Left colon (tissue), 2 donors: ENCODE measurements at regions not wholly inside any gene's neighbourhood (a gene's known extent, or its start where the extent isn't known, plus 50 kb on each side); places are given as distances from the start of the nearest gene placed in this dataset.
"Not testable (repeated sequence)": the region's sequence is repeated elsewhere in the genome, so short reads cannot be mapped to it uniquely, and the experiment has no call there.

Experiments used
- ATAC-seq: fragments of 200-7000 bp; cut with Tn5 transposase; one replicate; pipeline ENCODE4 v1.9.1; 2020; ENCODE audit warnings: mild to moderate bottlenecking, moderate library complexity
- DNase-seq, 2 donors: peaks; one replicate each; pipeline ENCODE4 v3.0.0-alpha.2; 2020
- intact Hi-C, 2 donors: fragments of 100-400 bp; cut with DNase I in 1 of 2; cut with micrococcal nuclease in 1 of 2; formaldehyde crosslinking; loops; one replicate each; pipeline versions ENCODE4 v1.11.2 to v1.14.0; 2022; cut with DNase I, micrococcal nuclease
- donor health status: DM: no; HTN: no; CAD: no.
- donor health status: DM: yes; HTN: yes; CAD: no.

GRCh38 chr2:11877764-11878163, 131.3 kb downstream of the LPIN1 start:
- ATAC-seq (no peak), DNase-seq (no peak)
- intact Hi-C loops, result no loop called here

- DNase-seq, intact Hi-C loops: not testable (repeated sequence)
These were observed 138.8 kb downstream of the LPIN1 start for GRCh38 chr2:11885253-11885652.

GRCh38 chr2:11886899-11887298, 140.5 kb downstream of the LPIN1 start:
- ATAC-seq, intact Hi-C loops, DNase-seq: not testable (repeated sequence)

More at GRCh38 chr2:11885253-11885652, 138.8 kb downstream of the LPIN1 start:
- ATAC-seq, result not testable (repeated sequence)

- intact Hi-C loops, result no loop called here
- no peak for DNase-seq
- no peak for ATAC-seq
These were observed 142.8 kb downstream of the LPIN1 start for GRCh38 chr2:11889101-11889850.

GRCh38 chr2:11889854-11890253, 143.4 kb downstream of the LPIN1 start:
- ATAC-seq (no peak), DNase-seq (no peak)
- intact Hi-C loops, result no loop called here

- DNase-seq, result no peak
- no peak for ATAC-seq
- intact Hi-C loops, result no loop called here
These were observed 144.6 kb downstream of the LPIN1 start for GRCh38 chr2:11891028-11891427.

GRCh38 chr2:11891671-11892440, 145.4 kb downstream of the LPIN1 start:
- intact Hi-C loops, result no loop called here
- ATAC-seq, result no peak
- no peak for DNase-seq

GRCh38 chr2:11896386-11896785, 150.0 kb downstream of the LPIN1 start:
- intact Hi-C loops, result no loop called here
- ATAC-seq, result no peak

GRCh38 chr2:11898576-11898975, 152.1 kb downstream of the LPIN1 start:
- ATAC-seq (no peak), DNase-seq (no peak)
- intact Hi-C loops, result no loop called here

More at GRCh38 chr2:11896386-11896785, 150.0 kb downstream of the LPIN1 start:
- DNase-seq, result no peak

GRCh38 chr2:11899264-11899818, 152.9 kb downstream of the LPIN1 start:
- intact Hi-C loops, result no loop called here

GRCh38 chr2:11900891-11901290, 154.5 kb downstream of the LPIN1 start:
- ATAC-seq, intact Hi-C loops, DNase-seq: not testable (repeated sequence)

More at GRCh38 chr2:11899264-11899818, 152.9 kb downstream of the LPIN1 start:
- DNase-seq (no peak), ATAC-seq (no peak)

GRCh38 chr2:11901351-11902069, 155.1 kb downstream of the LPIN1 start:
- ATAC-seq (no peak), DNase-seq (no peak)
- intact Hi-C loops, result no loop called here

- intact Hi-C loops, result no loop called here
- DNase-seq, result no peak
- no peak for ATAC-seq
These were observed 156.7 kb downstream of the LPIN1 start for GRCh38 chr2:11903085-11903606.

- intact Hi-C loops, result no loop called here
- ATAC-seq (no peak), DNase-seq (no peak)
These were observed 157.6 kb downstream of the LPIN1 start for GRCh38 chr2:11904029-11904428.

- no peak for ATAC-seq
- intact Hi-C loops, result no loop called here
These were observed 158.5 kb downstream of the LPIN1 start for GRCh38 chr2:11904941-11905340.

GRCh38 chr2:11907190-11907589, 160.8 kb downstream of the LPIN1 start:
- ATAC-seq (no peak), DNase-seq (no peak)
- intact Hi-C loops, result no loop called here

More at GRCh38 chr2:11904941-11905340, 158.5 kb downstream of the LPIN1 start:
- DNase-seq, result no peak

GRCh38 chr2:11910971-11911370, 164.5 kb downstream of the LPIN1 start:
- intact Hi-C loops, result no loop called here
- DNase-seq (no peak), ATAC-seq (no peak)

- DNase-seq (no peak), ATAC-seq (no peak)
- intact Hi-C loops, result no loop called here
These were observed 166.5 kb downstream of the LPIN1 start for GRCh38 chr2:11912980-11913379.

- intact Hi-C loops, result no loop called here
- DNase-seq (no peak), ATAC-seq (no peak)
These were observed 168.0 kb downstream of the LPIN1 start for GRCh38 chr2:11914455-11914854.
